CD4-positive, alpha-beta T cell treated with Interferon alpha-2 for 1 hour (primary cell): ENCODE measurements at regions not wholly inside any gene's neighbourhood (a gene's known extent, or its start where the extent isn't known, plus 50 kb on each side); places are given as distances from the start of the nearest gene placed in this dataset.
"Not testable (repeated sequence)": the region's sequence is repeated elsewhere in the genome, so short reads cannot be mapped to it uniquely, and the experiment has no call there.

Experiments used
- DNase-seq, 2 donors: peaks; one replicate each; pipeline ENCODE4 v3.0.0-alpha.2; 2020 to 2022

DNA sequence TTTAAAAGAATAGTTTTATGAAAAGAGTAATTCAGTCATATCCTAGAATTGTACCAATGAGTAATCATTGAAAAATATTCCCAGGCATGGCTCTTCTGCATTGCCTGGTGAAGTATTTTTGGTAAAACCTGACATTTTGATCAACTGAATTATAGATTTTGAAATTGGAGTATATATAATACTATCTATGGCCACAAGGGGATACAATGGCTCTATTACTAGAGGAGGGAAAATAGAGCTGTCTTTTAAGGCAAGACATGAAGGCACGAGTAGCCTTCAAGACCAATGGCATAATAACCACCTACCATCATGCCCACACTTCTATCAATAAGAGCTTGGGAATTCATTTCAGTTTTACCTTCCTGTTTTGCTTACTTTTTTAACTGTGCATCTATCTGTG is 1241.4 kb upstream of the TMEM132C start:
- no peak for DNase-seq

DNA sequence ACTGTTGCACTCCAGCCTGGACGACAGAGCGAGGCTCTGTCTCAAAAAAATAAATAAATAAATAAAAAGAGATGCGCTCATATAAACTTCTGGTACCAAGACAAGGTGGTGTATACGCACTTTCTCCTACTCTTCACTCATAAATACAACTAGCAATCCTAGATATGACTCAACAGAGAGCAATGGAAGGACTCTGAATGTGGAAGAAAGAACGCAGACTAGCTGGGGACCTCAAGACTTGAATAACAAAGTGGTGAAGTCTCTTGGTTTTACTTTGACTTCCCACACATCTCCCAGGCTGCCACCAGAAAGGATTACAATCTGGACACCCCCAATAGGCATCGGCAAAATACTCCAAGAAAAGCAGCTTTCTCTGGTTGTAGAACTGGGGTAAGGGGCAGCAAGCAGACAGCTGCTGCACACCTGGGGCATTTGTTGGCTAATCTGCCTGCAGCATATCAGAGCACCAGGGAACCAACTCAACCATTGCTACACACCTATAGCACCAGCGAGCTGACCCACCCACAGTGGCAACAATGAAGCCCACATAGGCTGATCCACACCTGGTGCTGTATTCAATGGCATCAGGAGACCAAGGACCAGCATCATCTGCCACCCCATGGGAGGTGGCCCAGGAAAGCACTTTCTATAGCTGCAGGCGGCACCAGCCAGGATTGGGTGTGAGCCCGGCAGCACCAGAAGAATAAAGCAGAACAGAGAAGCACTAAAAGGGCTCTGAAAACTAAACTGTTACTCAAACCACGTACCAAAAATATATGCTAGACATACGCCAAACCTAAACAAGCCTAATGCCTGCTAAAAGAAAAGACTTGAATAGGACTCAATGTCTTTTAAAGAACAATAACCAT is 1231.7 kb upstream of the TMEM132C start:
- DNase-seq = no peak

DNA sequence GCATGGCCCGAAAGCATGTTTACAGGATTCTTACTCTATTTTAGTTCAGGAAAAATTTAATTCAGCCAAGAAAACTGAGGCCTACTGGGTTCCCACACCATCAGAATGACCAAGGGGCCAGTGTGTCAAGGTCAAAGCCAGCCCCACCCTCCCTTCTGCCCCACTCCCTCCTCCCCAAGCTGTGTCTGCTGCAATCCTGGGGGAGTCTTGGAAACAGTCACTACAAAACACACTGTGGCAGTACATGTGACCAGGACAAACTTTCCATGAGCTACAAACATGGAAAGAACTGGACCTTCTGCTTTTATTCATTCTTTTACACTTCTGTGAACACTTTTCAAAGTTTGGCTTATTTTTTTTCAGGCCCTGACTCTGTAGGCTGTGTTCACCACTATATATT is 1228.8 kb upstream of the TMEM132C start:
- no peak for DNase-seq

DNA sequence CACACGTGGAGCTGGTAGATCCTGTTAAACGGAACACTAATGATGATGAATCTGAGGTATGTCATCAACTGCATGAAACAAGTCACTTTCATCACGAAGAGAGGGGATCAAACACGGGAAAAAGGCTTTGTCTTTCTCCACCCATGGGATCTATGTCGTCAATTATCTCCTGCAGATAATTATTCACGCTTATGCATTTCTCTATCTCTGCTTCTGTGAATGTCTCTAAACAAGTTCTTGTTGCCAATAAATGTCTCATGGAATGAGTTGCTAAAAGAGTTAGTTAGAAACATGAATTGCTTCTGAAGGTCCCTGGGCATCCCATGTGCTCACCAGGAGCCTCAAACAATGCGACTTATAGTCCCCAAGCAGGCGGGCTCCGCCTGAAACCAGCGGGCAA is 1228.2 kb upstream of the TMEM132C start:
- DNase-seq = no peak

GRCh38 chr12:127041985-127042625 is 1224.9 kb upstream of the TMEM132C start:
- DNase-seq = no peak

DNA sequence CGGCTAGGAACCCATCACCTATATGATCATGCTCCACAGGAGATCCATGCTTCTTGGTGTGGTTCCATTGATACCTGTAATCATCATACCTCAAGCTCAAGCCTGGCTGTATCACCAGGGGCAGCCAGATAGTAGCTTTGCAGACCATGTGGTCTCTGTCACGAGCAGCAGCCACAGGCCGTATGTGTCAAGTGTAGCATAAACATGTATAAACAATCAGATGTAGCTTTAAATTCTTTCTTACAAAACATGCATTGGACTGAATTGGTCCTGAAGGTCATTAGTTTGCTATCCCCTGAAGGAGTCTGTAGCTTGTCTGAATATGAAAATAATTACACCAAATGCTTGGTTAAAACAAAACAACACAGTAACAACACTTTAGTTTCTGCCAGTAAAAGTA is 1223.2 kb upstream of the TMEM132C start:
- no peak for DNase-seq

- DNase-seq = no peak
Observed at GRCh38 chr12:127044836-127045235, 1222.1 kb upstream of the TMEM132C start.

DNA sequence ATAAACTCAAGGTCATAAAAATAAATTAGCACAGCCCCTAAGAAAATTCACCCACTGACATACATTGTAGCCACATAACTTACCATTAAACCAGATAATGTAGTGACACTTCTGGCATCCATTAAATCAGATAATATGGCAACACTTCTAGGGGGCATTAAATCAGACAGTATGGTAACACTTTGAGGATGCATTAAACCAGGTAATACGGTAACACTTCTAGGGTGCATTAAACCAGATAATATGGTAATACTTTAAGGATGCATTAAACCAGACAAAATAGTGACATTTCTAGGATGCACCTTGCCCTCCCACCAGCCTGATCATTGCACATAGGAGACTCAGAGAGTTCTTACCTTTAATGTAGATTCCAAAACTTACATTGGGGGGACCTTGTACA is 1220.5 kb upstream of the TMEM132C start:
- no peak for DNase-seq

DNA sequence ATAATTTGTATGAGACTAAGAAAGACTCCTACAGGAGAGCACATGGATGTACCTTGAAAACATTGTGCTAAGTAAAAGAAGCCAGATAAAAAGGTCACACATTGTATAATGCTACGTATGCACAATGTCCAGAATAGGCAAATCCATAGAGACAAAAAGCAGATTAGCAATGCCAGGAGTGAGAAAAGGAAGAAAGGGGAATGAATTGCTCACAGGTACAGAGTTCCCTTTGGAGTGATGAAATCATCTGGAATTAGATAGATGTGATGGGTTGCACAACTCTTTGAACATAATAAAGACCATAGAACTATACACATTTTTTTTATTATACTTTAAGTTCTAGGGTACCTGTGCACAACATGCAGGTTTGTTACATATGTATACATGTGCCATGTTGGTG is 1218.9 kb upstream of the TMEM132C start:
- DNase-seq = no peak

GRCh38 chr12:127048525-127048924 is 1218.4 kb upstream of the TMEM132C start:
- not testable (repeated sequence) for DNase-seq

DNA sequence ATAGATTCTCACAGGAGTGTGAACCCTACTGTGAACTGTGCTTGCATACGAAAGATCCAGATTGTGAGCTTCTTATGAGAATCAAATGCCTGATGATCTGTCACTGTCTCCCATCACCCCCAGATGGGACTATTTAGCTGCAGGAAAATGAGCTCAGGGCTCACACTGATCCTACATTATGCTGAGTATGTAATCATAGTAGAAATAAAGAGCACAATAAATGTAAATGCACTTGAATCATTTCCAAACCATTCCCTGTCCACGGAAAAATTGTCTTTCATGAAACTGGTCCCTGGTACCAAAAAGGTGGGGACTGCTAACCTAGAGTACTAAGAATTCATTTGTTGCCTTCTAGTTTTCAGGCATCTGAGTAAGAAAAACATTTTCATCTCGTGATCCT is 1215.8 kb upstream of the TMEM132C start:
- no peak for DNase-seq

DNA sequence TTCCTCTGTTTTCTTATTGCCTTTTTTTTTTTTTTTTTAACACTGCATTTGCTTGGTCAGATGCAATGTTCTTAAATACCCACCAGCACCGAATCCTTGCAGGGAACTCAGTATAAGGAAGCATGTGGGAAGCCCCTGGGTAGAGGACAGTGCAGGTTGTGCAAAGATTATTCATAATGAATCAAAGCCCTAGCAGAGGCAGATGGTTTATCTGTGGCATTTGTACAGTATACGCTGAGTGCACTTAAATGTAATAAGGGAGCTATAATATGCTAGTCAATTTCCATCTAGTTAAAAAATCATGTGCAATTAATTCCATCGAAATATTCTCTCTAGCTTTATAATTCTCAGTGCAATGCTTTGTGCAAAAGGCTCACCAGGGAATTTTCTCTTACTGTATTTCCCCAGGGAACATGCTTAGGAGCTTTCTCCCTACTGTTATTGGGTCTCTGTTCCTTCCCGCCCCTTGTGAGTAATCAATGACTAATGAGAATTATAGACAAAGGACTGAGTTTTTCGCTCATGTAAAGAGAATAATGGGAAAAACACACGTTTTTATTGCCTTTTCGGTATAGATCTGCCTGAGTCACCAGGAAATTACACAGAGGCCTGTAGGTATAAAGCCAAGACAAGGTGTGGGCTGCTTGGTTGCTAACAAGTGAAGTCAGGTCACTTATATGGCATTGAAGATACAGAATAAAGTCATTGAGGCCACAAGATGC is 1214.3 kb upstream of the TMEM132C start:
- DNase-seq = no peak

GRCh38 chr12:127054531-127054930 is 1212.4 kb upstream of the TMEM132C start:
- DNase-seq = no peak

DNA sequence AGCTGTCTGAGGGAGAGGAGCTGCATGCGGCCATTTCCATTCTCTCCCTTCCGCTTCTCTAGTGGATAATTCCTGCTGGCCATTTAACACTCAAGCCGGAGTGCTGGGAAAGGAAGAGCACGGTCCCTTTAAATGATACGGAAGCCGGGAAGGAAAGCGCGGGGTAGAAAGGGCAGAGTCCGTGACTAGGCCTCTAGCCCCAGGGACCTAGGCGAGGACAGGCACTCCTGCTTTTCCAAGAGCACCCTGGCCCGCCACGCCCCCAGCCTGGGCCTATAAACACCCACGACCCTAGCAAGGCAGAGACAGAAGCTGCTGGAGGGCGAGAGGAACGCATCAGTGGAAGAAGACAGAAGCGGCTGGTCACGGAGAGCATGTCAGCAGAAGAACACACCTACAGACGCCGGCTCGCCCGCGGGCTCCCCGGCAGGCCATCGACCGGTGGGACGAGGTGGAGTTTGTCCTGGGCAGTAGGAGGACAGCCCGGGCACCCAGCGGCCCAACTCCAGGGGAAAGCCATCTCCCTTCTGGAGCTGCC is 1206.6 kb upstream of the TMEM132C start:
- no peak for DNase-seq

DNA sequence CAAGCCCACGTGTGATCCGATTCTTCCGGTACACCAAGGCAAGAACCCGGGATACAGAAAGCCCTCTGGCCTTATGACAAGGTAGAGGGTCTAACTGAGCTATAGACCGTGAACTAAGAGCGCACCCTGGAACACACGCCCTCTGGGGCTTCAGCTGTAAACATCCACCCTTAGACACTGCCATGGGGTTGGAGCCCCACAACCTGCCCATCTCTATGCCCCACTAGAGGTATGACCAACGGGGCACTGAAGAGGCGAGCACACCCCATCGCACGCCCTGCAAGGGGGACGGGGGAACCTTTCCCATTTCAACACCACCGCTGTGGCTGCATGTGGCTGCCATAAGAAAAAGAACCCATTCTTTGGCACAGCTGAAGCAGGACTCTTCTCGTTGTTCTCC is 1206.0 kb upstream of the TMEM132C start:
- no peak for DNase-seq

DNA sequence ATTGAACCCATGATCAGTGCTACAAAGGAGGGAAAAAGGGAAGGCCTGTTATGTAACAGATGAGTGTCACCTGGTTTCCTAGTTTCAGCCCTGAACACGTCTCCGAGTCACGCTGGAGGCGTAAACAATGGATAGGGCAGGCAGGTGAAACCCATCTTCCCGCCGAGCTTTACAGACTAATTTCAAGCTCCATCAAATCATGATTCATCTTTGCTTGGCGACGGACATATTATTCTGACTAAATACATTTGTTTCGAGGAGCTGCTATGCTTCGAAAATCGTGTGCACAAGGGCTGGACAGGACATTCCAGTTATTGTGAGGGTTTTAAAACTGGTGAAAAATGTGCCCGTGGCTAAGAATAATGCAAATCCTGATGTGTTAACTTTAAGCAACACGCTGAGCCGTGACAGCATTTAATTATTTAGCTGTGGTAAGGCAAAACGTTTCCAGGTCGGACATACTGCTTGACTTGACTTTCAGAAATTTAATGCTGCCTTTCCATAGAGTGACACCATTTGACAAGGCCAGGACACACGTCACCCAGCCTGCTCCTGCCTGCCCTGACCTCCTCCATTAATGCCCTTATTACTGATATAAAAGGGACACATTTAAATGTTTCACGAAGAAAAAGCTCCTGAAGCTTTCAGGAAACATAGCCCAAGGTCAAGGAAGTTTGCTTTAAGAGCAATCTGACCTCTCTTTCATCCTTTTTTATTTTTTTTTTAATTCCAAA is 1203.5 kb upstream of the TMEM132C start:
- DNase-seq = no peak

DNA sequence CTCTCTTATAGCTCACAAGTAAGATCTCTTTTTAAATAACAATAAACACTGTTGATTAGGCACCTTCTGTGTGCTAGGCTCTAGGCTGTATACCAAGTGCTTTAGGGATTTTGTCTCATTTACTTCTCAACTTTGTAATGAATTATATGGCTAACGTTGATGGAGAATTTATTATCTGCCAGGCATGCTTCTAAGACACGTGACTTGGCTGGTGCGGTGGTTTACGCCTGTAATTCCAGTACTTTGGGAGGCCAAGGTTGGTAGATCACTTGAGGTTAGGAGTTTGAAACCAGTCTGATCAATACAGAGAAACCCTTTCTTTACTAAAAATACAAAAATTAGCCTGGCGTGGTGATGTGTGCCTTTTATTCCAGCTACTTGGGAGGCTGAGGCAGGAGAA is 1202.8 kb upstream of the TMEM132C start:
- DNase-seq = no peak

- DNase-seq = no peak
Observed at GRCh38 chr12:127065595-127065994, 1201.4 kb upstream of the TMEM132C start.

GRCh38 chr12:127070515-127071157 is 1196.3 kb upstream of the TMEM132C start:
- DNase-seq = no peak

DNA sequence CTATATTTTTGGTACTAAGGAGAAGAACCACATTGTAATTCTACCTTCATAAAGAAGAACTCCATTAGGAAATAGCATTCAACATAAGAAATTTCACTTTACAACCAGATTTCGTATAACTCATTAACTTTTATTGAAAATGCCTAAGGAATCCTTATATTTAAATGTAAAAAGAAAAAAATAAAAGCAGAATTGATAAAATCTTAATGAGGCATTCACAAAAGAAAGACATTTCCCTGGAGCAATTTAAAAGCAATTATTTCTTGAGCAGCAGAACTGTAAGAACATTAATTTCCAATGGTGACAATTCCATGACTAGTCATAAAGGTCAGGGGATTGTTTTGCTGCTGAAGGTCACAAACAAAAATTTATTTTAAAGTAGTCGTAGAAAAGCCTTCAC is 1192.8 kb upstream of the TMEM132C start:
- DNase-seq = no peak

DNA sequence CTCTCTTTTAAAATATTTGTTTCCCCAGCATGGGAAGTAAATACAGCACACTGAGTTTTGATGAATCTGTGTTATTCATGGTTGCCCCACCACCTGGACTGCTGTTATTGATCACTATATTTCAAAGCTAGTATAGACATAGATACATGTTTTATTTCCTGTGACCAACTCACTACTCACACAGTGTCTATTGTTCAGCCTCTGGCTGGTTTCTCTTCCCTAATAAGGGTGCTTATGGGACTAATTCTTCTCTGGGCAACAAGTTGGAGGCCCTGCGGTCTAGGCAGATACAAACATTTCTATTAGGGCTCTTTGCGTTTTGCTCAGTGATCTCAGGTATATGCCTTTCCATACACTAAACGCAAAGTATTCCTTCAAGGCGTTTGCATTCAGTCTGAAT is 1191.0 kb upstream of the TMEM132C start:
- DNase-seq = no peak
